ENCODE measurements at regions not wholly inside any gene's neighbourhood (a gene's known extent, or its start where the extent isn't known, plus 50 kb on each side); places are given as distances from the start of the nearest gene placed in this dataset.

GRCh38 chr15:97806766-97807165 is 153.7 kb upstream of the ARRDC4 start:
- no peak for DNase-seq (ENCODE audit: low read depth)

GRCh38 chr15:97815835-97816234 is 144.7 kb upstream of the ARRDC4 start:
- no peak for DNase-seq (ENCODE audit: low read depth)

DNA sequence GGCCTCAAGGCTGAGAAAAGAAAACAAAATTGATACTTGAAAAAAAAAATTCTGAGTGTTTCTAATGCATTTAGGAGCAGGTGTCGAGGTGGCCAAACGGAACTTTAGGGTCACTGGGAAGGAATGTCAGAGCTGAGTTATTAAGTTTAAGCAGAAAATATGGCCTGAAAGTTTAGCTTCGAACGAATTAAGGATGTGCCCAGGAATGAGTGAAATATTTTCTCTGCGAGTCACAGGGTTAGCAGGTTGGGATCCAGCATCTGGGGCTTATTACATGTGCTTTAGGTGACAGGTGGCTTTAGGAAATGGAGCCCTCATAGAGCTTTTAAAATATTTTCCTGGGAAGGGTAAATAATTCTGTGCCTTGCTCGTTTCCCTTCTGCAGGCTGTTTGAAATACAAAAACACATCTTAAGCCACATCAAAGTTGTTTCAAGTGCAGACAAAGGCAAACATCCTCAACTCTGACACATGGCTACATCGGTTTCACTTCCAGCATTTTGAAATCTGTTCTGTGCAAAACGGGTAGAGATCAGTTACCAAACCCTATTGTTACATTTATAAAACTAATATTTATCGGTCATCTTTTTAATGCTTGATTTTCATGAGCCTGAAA is 143.1 kb upstream of the ARRDC4 start:
- DNase-seq (ENCODE audit: low read depth), result no peak

- DNase-seq (ENCODE audit: low read depth), result no peak
These were observed 124.5 kb upstream of the ARRDC4 start for GRCh38 chr15:97836003-97836402.

DNA sequence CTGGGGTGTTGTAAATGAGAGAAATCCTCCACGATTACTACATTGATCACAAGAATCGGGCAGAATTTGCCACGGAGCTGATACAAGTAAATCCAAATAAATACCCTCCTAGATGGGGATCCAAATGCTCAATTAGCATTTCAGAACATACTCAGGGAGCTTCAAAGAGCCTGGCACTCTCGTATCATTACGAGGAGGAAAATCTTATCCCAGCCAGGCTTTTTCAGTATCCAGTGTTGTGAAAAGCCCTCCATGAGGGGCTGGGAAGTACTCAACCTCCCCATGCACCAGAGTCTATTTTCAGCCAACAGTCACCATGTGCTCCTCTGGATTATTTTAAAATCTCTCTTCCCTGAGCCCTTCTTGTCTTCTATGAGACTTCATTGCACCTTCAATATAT is 122.6 kb upstream of the ARRDC4 start:
- no peak for DNase-seq (ENCODE audit: low read depth)

- DNase-seq (ENCODE audit: low read depth), result no peak
These were observed 121.8 kb upstream of the ARRDC4 start for GRCh38 chr15:97838606-97839210.

- no peak for DNase-seq (ENCODE audit: low read depth)
These were observed 120.0 kb upstream of the ARRDC4 start for GRCh38 chr15:97840501-97840900.

- DNase-seq (ENCODE audit: low read depth), result no peak
These were observed 118.9 kb upstream of the ARRDC4 start for GRCh38 chr15:97841558-97841957.

GRCh38 chr15:97849183-97849582 is 111.3 kb upstream of the ARRDC4 start:
- no peak for DNase-seq (ENCODE audit: low read depth)

GRCh38 chr15:97858296-97858695 is 102.2 kb upstream of the ARRDC4 start:
- no peak for DNase-seq (ENCODE audit: low read depth)

DNA sequence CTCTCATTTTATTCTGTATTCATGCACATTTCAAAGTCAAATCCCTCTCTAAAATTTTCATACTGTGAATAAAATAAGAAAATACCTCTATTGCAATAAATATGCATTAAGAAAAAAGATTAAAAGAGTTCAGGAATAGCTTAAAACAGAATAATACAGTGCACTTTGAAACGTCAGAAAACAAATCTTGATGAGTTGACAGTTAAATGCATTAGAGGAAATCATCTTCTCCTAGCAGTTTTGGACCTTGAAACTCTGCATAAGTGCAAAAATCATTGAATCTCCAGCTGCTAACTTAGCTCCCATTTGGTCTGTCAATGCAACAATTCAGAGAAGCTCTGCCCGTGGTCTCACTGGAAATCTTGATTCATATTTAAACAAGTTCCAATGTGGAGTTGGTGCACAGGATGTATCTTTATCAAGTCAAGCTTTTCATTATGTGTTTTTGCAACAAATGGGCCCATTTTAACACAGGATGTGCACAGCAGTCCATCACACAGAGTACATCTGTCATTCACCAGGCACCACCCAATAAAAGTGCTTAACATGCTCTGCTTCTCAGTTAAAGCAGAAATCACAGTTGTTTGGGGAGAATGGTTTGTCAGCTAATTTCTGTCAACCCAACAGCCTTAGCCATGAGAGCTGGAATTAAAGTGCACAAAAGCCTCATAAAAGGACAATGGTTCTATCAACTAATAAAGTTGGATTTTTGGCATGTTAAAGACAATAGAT is 98.8 kb upstream of the ARRDC4 start:
- DNase-seq (ENCODE audit: low read depth), result no peak

- DNase-seq (ENCODE audit: low read depth), result no peak
These were observed 93.5 kb upstream of the ARRDC4 start for GRCh38 chr15:97866959-97867358.

GRCh38 chr15:97867870-97868269 is 92.6 kb upstream of the ARRDC4 start:
- DNase-seq (ENCODE audit: low read depth), result no peak

DNA sequence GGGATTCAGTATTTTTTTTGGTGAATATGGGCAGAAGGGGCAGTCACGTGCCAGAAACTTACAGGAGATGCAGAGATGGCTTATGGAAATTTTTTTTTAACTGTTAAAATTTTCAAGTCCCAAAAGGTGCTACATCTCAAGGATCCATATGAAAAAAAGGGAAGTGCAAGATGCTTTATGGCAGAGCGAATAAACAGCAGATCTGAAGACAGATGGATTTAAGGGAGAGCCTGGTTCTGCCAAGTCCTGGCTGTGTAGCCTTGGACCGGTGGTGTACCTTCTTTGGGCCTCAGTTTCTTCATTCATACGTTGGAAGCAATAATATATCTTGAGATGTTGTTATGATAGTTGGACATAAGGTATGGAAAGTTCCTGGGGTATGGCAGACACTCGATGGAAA is 91.5 kb upstream of the ARRDC4 start:
- DNase-seq (ENCODE audit: low read depth), result no peak

DNA sequence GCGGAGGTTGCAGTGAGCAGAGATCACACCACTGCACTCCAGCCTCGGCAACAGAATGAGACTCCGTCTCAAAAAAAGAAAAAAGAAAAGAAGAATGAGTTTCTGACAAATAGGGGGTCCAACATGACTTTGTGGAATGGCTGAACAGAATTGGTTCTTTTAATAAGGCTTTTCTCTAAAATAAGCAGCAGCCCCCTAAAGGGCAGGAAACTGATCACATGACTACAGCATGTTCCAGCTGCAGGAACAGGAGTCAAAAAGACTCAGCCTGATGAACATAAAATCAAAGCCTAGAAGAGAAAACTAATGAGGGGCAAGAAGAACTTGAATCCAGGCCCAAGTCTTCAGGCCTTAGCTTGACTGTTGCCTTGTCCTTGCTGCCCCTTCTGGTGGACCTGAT is 89.7 kb upstream of the ARRDC4 start:
- no peak for DNase-seq (ENCODE audit: low read depth)

GRCh38 chr15:97874139-97874538 is 86.4 kb upstream of the ARRDC4 start:
- DNase-seq (ENCODE audit: low read depth), result no peak

DNA sequence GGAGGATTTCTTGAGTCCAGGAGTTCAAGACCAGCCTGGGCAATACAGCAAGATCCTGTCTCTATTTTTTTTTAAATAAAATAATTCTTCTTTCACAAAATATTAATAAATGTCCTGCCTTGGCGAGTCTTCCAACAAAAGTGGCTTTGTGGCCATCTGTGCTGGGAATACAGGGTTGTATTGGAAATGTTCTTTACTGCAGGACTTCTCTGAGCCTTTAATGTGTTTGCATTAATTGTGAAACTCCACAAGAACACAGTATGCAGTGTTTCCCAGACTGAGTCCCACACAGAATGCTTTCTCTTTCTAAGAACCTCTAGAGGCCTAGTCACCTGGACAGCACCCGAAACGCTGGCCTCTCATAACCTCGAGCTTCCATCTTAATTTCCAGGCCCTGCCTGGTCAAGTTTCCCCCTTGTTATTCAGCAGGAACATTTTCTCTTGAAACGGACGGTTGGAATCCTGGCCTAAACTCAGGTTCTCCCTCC is 85.4 kb upstream of the ARRDC4 start:
- DNase-seq (ENCODE audit: low read depth), result no peak

DNA sequence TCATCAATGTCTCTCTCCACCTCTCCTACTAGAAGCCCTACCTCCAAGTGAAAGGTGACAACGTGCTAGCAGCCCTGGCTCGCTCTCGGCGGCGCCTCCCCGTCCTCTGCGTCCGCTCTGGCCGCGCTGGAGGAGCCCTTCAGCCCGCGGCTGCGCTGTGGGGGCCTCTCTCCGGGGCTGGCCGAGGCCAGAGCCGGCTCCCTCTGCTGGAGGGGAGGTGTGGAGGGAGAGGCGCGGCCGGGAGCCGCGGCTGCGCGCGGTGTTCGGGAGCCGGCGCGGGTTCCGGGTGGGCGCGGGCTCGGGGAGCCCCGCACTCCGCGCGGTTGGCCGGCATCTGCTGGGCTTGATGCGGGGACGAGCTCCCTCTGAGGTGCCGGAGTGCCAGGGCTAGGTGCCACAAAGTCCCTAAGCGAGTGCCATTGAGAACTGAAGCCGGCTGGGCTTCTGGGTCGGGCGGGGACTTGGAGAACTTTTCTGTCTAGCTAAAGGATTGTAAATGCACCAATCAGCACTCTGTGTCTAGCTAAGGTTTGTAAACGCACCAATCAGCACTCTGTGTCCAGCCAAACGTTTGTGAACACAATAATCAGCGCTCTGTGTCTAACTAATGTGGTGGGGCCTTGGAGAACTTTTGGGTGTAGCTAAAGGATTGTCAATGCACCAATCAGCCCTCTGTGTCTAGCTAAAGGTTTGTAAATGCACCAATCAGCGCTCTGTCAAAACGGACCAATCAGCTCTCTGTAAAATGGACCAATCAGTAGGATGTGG is 84.8 kb upstream of the ARRDC4 start:
- no peak for DNase-seq (ENCODE audit: low read depth)

- no peak for DNase-seq (ENCODE audit: low read depth)
These were observed 84.2 kb upstream of the ARRDC4 start for GRCh38 chr15:97876281-97876675.

DNA sequence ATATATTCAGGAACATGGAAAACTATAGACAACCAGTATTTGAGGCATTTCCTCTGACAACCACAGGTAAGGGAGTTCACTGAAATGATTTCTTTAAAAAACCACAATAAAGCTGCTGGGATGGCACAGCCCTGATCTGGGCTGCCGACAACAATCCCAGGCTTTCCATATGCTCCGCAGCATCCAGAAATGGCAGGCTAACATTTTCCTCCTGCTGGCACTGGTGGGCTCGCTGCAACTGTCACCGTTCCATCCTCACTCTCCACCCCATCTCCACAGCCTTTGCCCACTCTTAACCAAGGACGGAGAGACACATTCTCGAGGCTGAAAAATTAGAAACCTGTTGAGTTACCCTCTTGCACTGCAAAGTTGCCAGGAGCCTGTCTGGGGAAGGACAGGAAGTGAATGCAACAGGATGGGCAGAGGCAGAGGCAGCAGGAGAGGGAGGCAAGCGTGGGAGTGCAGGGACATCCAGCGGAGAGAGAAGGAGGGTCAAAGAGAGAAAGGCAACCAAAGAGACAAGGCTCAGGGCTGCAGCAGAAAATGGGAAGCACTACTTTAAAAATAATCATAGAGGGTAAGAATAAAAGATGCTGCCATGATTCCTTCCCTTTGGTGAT is 79.0 kb upstream of the ARRDC4 start:
- DNase-seq (ENCODE audit: low read depth), result no peak

DNA sequence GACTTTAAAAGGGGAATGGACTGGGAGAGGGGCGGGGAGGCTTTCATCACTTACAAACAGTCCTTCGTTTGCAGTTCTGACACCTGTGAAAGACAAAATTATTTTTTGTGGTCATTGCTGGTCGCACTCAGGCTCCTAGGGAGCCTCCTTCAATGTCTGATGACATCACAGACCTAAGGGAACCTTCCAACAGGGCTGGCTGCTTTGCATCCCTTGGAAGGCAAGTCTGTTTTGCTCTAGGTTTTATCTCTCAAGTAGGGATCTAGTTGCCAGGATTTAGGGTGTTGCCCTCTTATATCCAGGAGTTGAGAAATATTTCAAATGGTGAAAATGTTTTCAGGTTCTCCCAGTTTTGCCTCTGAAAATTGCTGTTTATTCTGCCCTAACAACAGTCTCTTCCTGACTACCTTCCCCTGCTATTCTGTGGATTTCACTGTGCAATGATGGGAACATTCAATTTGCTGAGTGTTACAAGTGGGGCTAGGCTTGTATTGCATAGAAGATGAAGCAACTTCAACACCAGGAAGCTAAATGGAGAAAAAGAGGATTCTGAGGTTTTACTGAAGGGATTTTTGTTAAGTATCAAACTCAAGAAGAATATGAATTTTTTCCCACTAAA is 75.9 kb upstream of the ARRDC4 start:
- DNase-seq (ENCODE audit: low read depth), result no peak

GRCh38 chr15:97890307-97890706 is 70.2 kb upstream of the ARRDC4 start:
- no peak for DNase-seq (ENCODE audit: low read depth)

All from GM04504 (cell line).